HCT116 (cell line): ENCODE measurements at regions not wholly inside any gene's neighbourhood (a gene's known extent, or its start where the extent isn't known, plus 50 kb on each side); places are given as distances from the start of the nearest gene placed in this dataset.

ENCODE experiments used
- ATAC-seq: fragments of 200-7000 bp; cut with Tn5 transposase; 2 replicates; pipeline ENCODE4 v1.9.1; 2020; ENCODE audit warnings: mild to moderate bottlenecking, moderate library complexity
- BruUV-seq: library from RNA; stranded (reverse); fragments of 400-500 nt; replicated peaks from 2 replicates; lab custom pipeline; 2021; lab: Mats Ljungman, UMichigan
- CTCF ChIA-PET: fragments of 300-600 bp; sonication (Branson Sonifier 250); formaldehyde crosslinking; loops from one replicate; lab custom pipeline; 2021; ENCODE audit warnings: antibody characterized with exemption; lab: Charles Lee
- POLR2A ChIA-PET: fragments of 300-600, 350-600 bp; sonication (Branson Sonifier 250); formaldehyde crosslinking; loops from one replicate; lab custom pipeline; 2021; ENCODE audit warnings: antibody characterized with exemption; lab: Charles Lee
- RAD21 ChIA-PET, 2 experiments: fragments of 300-600 bp; sonication (Branson Sonifier 250); formaldehyde crosslinking; loops; one replicate each; lab custom pipeline; 2023; ENCODE audit warnings: low total read pairs in 2 of 2; ENCODE audit not compliant: uncharacterized antibody in 2 of 2, unreplicated experiment in 2 of 2, low non-redundant PET in 1 of 2; lab: Charles Lee
- DNase-seq: peaks from one replicate; pipeline ENCODE4 v3.0.0-alpha.2; 2010; ENCODE audit warnings: low read depth, low spot score
- H2AFZ ChIP-seq: fragments of 200-600 bp; shearing (Covaris generic), sonication (generic); 2 replicates; pipeline ENCODE4 v1.6.1; 2017; ENCODE audit warnings: low read depth, mixed run types, mixed read lengths, antibody characterized with exemption, low read length; ENCODE audit not compliant: poor library complexity, severe bottlenecking
- H3K27ac ChIP-seq: 2 replicates; pipeline ENCODE4 v1.5.1; 2012; ENCODE audit warnings: low read depth, low read length
- H3K27me3 ChIP-seq: fragments of 200-600 bp; sonication (generic); 2 replicates; pipeline ENCODE4 v1.6.1; 2016; ENCODE audit warnings: mixed run types, low read length, mixed read lengths; ENCODE audit not compliant: insufficient read depth
- H3K36me3 ChIP-seq, 2 experiments: fragments of 200-500 bp in 1 of 2; fragments of 200-600 bp in 1 of 2; sonication (Bioruptor generic) in 1 of 2; sonication (generic) in 1 of 2; 2 replicates each; pipeline versions ENCODE4 v1.5.1 to v1.6.1; 2014 to 2016; ENCODE audit warnings: low read length in 2 of 2, inconsistent platforms in 1 of 2, mixed read lengths in 1 of 2, mixed run types in 1 of 2; ENCODE audit not compliant: insufficient read depth in 2 of 2, control insufficient read depth in 1 of 2
- H3K4me1 ChIP-seq, 2 experiments: fragments of 200-600 bp in 1 of 2; sonication (generic) in 1 of 2; 2 replicates each; pipeline versions ENCODE4 v1.5.1 to v1.6.1; 2012 to 2017; ENCODE audit warnings: low read length in 2 of 2, inconsistent platforms in 1 of 2, mild to moderate bottlenecking in 1 of 2, mixed read lengths in 1 of 2, mixed run types in 1 of 2, moderate library complexity in 1 of 2; ENCODE audit not compliant: insufficient read depth in 2 of 2, control insufficient read depth in 1 of 2
- H3K4me2 ChIP-seq: fragments of 200-600 bp; sonication (generic); 2 replicates; pipeline ENCODE4 v1.6.1; 2017; ENCODE audit warnings: mixed run types, low read length, mixed read lengths
- H3K4me3 ChIP-seq, 2 experiments: fragments of 200-600 bp in 1 of 2; sonication (generic) in 1 of 2; replicated peaks in 1 of 2; 2 replicates each; pipeline ENCODE4 v1.5.1; 2011 to 2016; ENCODE audit warnings: low read length in 2 of 2, control low read depth in 1 of 2, low read depth in 1 of 2, mild to moderate bottlenecking in 1 of 2, mixed read lengths in 1 of 2, mixed run types in 1 of 2
- H3K79me2 ChIP-seq: fragments of 200-600 bp; sonication (generic); 2 replicates; pipeline ENCODE4 v1.6.1; 2017; ENCODE audit warnings: mild to moderate bottlenecking, mixed run types, low read length, moderate library complexity, mixed read lengths; ENCODE audit not compliant: insufficient read depth
- H3K9ac ChIP-seq: fragments of 200-600 bp; sonication (generic); 2 replicates; pipeline ENCODE4 v1.6.1; 2016; ENCODE audit warnings: low read length, mixed read lengths
- H3K9me2 ChIP-seq: fragments of 200-600 bp; sonication (generic), shearing (Covaris generic); 2 replicates; pipeline ENCODE4 v1.6.1; 2017; ENCODE audit warnings: mixed run types, mild to moderate bottlenecking, moderate library complexity; ENCODE audit not compliant: insufficient read depth
- H3K9me3 ChIP-seq, 2 experiments: fragments of 200-500 bp in 1 of 2; fragments of 200-600 bp in 1 of 2; sonication (Bioruptor generic) in 1 of 2; sonication (generic) in 1 of 2; 2 replicates each; pipeline ENCODE4 v1.6.1; 2014 to 2017; ENCODE audit warnings: low read length in 2 of 2, mixed read lengths in 2 of 2, inconsistent platforms in 1 of 2, low read depth in 1 of 2, mild to moderate bottlenecking in 1 of 2, mixed run types in 1 of 2, moderate library complexity in 1 of 2; ENCODE audit not compliant: control insufficient read depth in 1 of 2, insufficient read depth in 1 of 2
- H4K20me1 ChIP-seq: fragments of 200-600 bp; sonication (generic), shearing (Covaris generic); 2 replicates; pipeline ENCODE4 v1.6.1; 2017; ENCODE audit warnings: mixed run types, mild to moderate bottlenecking, moderate library complexity; ENCODE audit not compliant: insufficient read depth
- CBX3 ChIP-seq: IDR thresholded peaks from 2 replicates; pipeline ENCODE4 v1.6.1; 2012; ENCODE audit warnings: low read depth
- EZH2 ChIP-seq: fragments of 200-600 bp; sonication (generic); IDR thresholded peaks from 2 replicates; pipeline ENCODE4 v1.6.1; 2017; ENCODE audit warnings: antibody characterized with exemption, mixed run types
- FOSL1 ChIP-seq: IDR thresholded peaks from 2 replicates; pipeline ENCODE4 v1.6.1; 2012; ENCODE audit warnings: low read depth
- JUND ChIP-seq: IDR thresholded peaks from 2 replicates; pipeline ENCODE4 v1.6.1; 2012
- POLR2A ChIP-seq: IDR thresholded peaks from 2 replicates; pipeline ENCODE4 v1.7.0; 2011; ENCODE audit warnings: borderline replicate concordance; ENCODE audit not compliant: insufficient read depth, insufficient read length; ENCODE audit errors: extremely low read depth
- POLR2AphosphoS5 ChIP-seq: IDR thresholded peaks from 2 replicates; pipeline ENCODE4 v1.6.1; 2011; ENCODE audit warnings: mild to moderate bottlenecking, low read depth, low read length, moderate library complexity
- RAD21 ChIP-seq: IDR thresholded peaks from 2 replicates; pipeline ENCODE4 v1.6.1; 2012; ENCODE audit warnings: low read depth, mild to moderate bottlenecking
- SIN3A ChIP-seq: IDR thresholded peaks from 2 replicates; pipeline ENCODE4 v1.6.1; 2012; ENCODE audit warnings: low read depth
- SP1 ChIP-seq: IDR thresholded peaks from 2 replicates; pipeline ENCODE4 v1.6.1; 2012; ENCODE audit warnings: low read depth
- SRF ChIP-seq: IDR thresholded peaks from 2 replicates; pipeline ENCODE4 v1.6.1; 2012; ENCODE audit warnings: low read depth
- TCF7L2 ChIP-seq: IDR thresholded peaks from 2 replicates; pipeline ENCODE4 v1.7.0; 2011; ENCODE audit warnings: borderline replicate concordance, inconsistent platforms; ENCODE audit not compliant: insufficient read depth, insufficient read length; ENCODE audit errors: extremely low read depth
- YY1 ChIP-seq: IDR thresholded peaks from 2 replicates; pipeline ENCODE4 v1.6.1; 2011; ENCODE audit warnings: low read length, low read depth, moderate library complexity, mild to moderate bottlenecking; ENCODE audit not compliant: insufficient replicate concordance; ENCODE audit errors: extremely low read depth
- ZFX ChIP-seq: fragments of 450-650 bp; IDR thresholded peaks from 2 replicates; pipeline ENCODE4 v1.6.1; 2017
- ZNF274 ChIP-seq: fragments of 200-500 bp; sonication (Bioruptor generic); IDR thresholded peaks from 2 replicates; pipeline ENCODE4 v1.6.1; 2014; ENCODE audit warnings: mild to moderate bottlenecking, low read depth, low read length, inconsistent platforms
- intact Hi-C: fragments of 100-400 bp; cut with micrococcal nuclease; formaldehyde crosslinking; loops from 2 replicates; pipeline ENCODE4 v1.10.0; 2022
- TF ChIP-seq, protein P1 (sequence below): IDR thresholded peaks from 2 replicates; pipeline ENCODE4 v1.6.1; 2011; ENCODE audit warnings: mild to moderate bottlenecking, low read length, moderate library complexity; ENCODE audit not compliant: insufficient replicate concordance; ENCODE audit errors: extremely low read depth
- TF ChIP-seq, protein P2 (sequence below): IDR thresholded peaks from 2 replicates; pipeline ENCODE4 v1.6.1; 2012; ENCODE audit warnings: low read depth
- TF ChIP-seq, protein P3 (sequence below): IDR thresholded peaks from 2 replicates; pipeline ENCODE4 v1.6.1; 2012

DNA sequence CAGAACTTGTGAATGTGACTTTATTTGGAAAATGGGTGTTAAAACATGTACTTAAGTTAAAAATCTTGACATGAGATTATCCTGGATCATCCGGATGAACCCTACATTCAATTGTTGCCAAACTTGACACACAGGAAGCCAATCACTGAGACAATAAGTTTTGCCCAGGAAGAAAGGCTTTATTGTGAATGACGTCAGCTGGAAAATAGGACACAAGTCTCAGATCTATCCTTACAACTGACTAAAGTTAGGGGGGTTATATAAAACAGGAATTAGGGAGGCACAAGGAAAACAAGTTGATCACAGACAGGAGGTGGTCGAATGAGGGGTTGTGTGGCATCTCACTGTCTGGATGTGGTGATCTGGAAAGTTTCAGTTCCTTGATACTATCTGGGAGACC is 126.9 kb downstream of the TTC8 start:
- ATAC-seq (no peak), DNase-seq (no peak)
- no TSS peak for BruUV-seq
- no peaks in the 10 kb centered on the region for H4K20me1 ChIP-seq
- no peak overlapping the region for H3K4me3 ChIP-seq
- H3K9ac ChIP-seq: no peak overlapping the region
- H3K4me1 ChIP-seq: no peaks in the 10 kb centered on the region
- POLR2A ChIA-PET: no interaction called here
- H3K4me2 ChIP-seq: no peak overlapping the region
- H2AFZ ChIP-seq: no peak overlapping the region
- no peak overlapping the region for H3K27ac ChIP-seq
- no peaks in the 10 kb centered on the region for H3K79me2 ChIP-seq
- intact Hi-C loops: no loop called here
- RAD21 ChIA-PET: no interaction called here
- no peaks in the 10 kb centered on the region for H3K36me3 ChIP-seq
- no peaks in the 10 kb centered on the region for H3K9me2 ChIP-seq
- H3K27me3 ChIP-seq: no peaks in the 10 kb centered on the region
- TF ChIP-seq ZFX (no peak), RAD21 (no peak), TCF7L2 (no peak), FOSL1 (no peak), SP1 (no peak), EZH2 (no peak), SIN3A (no peak), JUND (no peak), SRF (no peak), POLR2A (no peak), POLR2AphosphoS5 (no peak), ZNF274 (no peak), CBX3 (no peak), YY1 (no peak)
- TF ChIP-seq, protein P1, sequence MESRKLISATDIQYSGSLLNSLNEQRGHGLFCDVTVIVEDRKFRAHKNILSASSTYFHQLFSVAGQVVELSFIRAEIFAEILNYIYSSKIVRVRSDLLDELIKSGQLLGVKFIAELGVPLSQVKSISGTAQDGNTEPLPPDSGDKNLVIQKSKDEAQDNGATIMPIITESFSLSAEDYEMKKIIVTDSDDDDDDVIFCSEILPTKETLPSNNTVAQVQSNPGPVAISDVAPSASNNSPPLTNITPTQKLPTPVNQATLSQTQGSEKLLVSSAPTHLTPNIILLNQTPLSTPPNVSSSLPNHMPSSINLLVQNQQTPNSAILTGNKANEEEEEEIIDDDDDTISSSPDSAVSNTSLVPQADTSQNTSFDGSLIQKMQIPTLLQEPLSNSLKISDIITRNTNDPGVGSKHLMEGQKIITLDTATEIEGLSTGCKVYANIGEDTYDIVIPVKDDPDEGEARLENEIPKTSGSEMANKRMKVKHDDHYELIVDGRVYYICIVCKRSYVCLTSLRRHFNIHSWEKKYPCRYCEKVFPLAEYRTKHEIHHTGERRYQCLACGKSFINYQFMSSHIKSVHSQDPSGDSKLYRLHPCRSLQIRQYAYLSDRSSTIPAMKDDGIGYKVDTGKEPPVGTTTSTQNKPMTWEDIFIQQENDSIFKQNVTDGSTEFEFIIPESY: no peak
- TF ChIP-seq, protein P2, sequence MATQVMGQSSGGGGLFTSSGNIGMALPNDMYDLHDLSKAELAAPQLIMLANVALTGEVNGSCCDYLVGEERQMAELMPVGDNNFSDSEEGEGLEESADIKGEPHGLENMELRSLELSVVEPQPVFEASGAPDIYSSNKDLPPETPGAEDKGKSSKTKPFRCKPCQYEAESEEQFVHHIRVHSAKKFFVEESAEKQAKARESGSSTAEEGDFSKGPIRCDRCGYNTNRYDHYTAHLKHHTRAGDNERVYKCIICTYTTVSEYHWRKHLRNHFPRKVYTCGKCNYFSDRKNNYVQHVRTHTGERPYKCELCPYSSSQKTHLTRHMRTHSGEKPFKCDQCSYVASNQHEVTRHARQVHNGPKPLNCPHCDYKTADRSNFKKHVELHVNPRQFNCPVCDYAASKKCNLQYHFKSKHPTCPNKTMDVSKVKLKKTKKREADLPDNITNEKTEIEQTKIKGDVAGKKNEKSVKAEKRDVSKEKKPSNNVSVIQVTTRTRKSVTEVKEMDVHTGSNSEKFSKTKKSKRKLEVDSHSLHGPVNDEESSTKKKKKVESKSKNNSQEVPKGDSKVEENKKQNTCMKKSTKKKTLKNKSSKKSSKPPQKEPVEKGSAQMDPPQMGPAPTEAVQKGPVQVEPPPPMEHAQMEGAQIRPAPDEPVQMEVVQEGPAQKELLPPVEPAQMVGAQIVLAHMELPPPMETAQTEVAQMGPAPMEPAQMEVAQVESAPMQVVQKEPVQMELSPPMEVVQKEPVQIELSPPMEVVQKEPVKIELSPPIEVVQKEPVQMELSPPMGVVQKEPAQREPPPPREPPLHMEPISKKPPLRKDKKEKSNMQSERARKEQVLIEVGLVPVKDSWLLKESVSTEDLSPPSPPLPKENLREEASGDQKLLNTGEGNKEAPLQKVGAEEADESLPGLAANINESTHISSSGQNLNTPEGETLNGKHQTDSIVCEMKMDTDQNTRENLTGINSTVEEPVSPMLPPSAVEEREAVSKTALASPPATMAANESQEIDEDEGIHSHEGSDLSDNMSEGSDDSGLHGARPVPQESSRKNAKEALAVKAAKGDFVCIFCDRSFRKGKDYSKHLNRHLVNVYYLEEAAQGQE: no peak
- TF ChIP-seq, protein P3, sequence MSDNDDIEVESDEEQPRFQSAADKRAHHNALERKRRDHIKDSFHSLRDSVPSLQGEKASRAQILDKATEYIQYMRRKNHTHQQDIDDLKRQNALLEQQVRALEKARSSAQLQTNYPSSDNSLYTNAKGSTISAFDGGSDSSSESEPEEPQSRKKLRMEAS: no peak
- CTCF ChIA-PET: no interaction called here
- H3K9me3 ChIP-seq: peaks cover 3 to 5% of the 10 kb centered on the region in 2 experiments; a peak in 2 of 4 replicates
